HG03066 (cell line): ENCODE measurements at regions not wholly inside any gene's neighbourhood (a gene's known extent, or its start where the extent isn't known, plus 50 kb on each side); places are given as distances from the start of the nearest gene placed in this dataset.

Experiments
- ATAC-seq: cut with Tn5 transposase; IDR thresholded peaks from one replicate; pipeline ENCODE4 v1.9.1; 2021; ENCODE audit warnings: low read depth; ENCODE audit not compliant: unreplicated experiment

DNA sequence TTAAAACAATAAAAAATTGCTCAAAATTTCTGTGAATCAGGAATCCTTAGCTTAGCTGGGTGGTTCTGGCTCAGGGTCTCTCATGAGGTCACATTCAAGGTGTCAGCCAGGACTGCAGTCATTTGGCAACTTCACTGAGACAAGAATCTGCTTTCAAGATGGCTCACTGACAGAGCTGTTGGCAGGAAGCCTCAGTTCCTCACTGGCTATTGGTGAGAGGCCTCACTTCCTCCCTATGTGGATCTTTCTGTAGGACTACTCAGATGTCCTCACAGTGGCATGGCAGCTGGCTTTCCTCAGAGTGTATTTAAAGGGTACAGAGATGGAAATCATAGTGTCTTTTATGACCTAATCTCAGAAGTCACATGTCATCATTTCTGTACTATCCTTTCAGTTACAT, 785.7 kb downstream of the ADGRL2 start:
- ATAC-seq = no peak

DNA sequence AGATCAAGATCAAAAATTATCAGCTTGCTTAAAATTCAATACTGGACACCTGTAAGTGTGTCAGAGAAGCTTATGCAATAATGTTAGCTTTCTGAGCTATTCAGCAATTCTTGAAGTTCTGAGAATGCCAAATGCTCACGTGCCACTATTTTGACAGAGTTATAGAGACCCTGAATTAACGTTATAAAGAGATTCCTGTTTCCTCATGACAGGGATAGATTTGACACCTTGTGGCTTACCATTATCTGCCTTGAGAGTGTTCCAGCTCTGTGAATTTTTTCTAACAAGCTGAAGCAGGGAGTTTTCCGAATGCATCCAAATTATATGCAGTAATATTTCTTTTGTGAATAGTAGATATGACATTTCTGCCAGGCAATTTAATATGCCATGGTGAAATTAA, 781.6 kb downstream of the ADGRL2 start:
- ATAC-seq = no peak

DNA sequence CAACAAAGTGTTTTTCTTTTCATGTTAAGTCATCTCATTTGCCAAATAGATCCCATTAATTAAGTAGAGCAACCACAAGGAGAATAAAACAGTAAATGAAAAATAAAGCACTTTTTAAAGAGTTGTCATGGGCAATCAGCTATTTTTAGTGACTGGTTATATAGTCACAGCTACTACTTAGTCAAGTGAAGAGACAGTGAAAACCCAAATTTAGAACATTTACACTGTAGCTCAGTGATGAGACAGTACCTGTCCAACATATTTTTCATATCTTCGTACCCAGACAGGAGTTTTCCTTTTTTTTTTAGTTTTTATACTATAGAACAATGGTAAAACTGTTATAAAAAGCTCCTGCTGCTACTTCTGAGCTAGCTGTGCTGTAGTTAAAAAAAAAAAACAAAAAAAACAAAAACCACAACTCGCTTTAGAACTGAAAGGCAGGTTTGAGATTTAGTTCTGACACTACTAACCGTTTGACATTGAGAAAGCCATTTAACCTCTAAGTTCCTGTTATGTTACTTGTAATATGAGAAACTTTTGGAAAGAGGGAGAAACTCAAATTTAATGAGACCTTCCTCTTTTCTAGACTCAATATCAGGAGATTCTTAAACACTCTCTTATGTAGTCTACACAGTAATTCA, 777.5 kb downstream of the ADGRL2 start:
- ATAC-seq = no peak

DNA sequence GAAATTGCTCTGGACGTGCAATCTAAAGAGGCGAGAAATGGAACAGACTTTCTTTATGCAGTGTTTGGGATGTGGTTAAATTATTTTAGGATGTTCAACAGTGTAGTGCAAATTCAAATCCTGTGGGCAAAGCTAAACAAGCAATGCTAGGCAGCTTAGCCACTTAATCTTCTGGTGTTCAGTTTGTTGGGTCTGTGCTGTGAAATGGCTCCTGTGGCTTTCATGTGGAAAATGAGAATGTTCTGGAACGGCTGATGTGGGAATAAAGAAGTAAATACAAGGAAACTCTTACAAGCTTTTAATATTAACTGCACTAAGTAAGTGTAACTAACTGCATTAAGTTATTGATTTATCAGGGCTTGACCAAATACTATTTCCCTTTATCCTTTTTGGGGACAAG, 766.6 kb downstream of the ADGRL2 start:
- ATAC-seq = no peak

DNA sequence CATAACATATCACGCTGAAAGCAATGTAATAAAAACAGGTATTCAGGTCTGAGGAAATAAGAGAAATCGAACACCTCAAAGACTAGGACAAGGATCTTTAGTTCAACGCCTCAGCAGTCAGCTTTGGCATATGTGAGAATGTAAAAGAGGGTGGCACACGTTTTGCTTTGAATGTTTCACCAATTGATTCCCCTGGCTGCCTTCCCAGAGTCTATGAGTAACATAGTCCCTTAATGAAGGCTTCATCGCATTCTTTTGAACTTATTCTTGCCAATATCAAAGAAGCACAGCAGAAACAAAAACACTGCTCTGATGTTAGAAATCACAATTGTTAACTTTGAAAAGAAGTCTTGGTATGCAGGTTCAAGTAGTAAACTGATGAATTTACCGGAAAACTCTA, 764.8 kb downstream of the ADGRL2 start:
- ATAC-seq = no peak

DNA sequence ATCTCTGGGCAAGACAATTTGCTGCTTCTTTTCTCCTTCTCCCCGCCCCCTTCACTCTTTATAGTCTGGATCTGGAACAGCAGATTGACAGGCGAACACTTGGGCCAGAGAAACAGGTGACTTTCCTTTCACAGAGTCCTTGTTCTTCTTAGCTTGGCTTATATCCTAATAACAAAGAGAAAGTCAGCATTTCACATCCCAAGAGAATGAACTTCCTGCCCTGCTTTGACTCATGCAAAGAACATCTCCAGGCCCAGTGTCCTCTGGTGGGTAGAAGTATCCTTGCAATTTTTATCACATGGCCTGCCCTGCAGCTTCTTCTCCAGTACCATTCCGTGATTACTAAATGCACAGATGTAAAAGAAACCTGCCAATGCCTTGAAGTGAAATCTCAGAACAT, 764.4 kb downstream of the ADGRL2 start:
- no peak for ATAC-seq

DNA sequence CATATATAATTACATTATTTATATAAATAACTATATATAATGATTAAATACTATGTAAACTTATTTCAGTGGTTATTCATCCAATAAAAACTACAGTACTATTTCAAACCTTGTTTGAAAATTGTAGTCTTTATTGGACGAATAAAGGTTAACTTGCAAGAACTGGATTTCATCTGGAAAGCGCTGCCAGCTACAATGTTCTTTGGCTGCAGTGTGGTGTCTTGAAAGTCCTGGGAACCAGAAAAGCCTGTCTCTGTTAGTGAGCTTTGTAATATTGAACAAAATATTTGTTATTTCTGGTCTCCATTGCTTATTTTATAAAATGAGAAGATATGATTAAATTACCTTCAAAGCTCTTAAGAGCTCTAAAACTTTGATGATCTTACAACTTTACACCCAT, 763.6 kb downstream of the ADGRL2 start:
- no peak for ATAC-seq

DNA sequence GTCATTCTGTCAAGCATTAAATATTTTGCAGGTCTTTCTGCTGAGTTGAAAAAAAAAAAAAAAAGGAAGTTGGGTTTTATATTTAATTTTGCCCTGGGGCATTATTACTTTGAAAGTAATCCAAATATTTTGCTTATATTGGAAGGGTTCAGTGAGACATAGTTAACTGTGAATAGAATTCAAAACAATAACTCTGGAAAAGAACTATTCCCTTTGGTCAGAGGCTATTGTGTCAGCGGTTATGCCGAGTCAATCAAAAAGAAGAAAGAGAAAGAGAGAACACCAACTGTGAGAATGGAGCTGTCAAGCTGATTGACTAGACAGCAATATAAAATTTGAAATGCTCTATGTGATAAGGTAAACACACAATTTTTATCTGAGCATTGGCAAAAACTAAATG, 761.7 kb downstream of the ADGRL2 start:
- ATAC-seq = no peak

DNA sequence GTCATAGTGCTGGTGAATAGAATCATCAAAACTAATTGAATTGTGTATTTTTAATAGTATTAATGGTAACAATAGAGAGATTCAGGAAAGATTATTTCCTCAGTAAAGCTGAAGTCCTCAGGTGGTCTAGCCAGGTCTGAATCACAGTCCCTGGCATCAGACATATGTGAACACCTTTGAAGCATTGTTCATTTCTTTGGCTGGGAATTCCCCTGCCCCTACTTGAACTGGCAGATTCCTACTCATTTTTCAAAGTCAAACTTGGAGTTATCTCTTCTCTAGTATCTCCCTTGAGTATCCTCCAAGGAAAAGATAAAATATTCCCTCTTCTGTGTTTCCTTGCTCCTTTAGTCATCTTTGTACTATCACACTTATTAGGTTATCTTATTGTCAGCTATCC, 759.8 kb downstream of the ADGRL2 start:
- ATAC-seq = no peak

DNA sequence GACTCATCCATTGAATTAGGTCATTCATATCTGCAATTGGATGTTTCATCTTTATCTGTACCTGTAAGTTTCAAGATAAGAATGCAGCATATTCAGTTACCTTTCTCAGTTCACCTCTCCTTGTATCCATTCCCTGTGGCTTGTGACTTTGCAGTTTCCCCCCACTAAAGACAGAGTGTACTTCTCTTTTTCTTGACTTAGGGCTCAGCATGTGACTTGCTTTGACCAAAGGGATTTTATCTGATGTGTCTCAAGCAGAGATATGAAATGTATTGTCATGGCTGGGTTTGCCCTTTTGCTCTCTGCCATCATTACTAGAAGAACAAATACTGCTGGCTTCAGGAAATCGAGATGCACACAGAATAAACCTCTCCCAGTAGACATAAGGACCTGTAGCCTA, 754.8 kb downstream of the ADGRL2 start:
- ATAC-seq = no peak

DNA sequence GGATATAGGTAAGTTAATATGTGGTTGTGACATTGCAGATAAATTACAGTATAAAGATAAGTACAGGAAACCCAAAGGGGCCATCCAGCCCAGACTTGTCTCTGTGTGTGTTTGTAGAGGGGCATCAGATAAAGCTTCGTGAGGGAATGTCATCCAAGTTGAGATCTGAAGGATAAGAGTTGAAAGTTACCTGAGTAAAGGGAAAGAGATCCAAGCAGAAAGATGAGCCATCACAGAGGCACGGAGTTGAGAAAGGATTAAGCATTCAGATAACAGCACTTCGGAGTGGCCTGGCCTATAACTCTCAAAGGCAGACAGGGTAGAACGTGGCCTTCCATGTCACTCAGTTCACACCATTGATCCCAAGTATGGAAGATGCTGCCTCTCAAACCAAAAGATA, 749.1 kb downstream of the ADGRL2 start:
- ATAC-seq = no peak

DNA sequence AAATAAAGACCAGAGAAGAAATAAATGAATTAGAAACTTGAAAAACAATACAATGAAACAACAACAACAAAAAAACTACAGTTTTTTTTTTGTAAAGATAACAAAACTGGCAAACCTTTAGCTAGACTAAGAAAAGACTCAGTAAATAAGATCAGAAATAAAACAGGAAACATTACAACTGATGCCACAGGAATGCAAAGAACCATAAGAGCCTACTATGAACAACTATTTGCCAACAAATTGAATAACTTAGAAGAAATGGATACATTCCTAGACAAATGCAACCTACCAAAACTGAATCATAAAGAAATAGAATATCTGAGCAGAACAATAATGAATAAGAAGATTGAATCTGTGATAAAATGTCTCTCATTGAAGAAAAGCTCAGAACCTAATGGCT, 742.0 kb downstream of the ADGRL2 start:
- no peak for ATAC-seq

DNA sequence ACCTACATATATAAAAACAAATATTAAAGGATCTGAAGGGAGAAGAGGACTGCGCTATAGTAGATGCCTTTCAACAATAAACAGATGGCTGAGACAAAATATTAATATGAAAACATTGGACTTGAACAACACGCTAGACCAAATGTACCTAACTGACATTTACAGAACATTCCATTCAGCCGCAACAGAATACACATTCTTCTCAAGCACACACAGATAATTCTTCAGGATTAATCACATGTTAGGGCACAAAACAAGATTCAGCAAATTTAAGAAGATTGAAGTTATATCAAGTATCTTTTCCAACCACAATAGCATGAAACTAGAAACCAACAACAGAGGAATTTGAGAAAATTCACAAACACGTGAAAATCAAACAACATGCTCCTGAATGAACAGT, 741.4 kb downstream of the ADGRL2 start:
- ATAC-seq = no peak

DNA sequence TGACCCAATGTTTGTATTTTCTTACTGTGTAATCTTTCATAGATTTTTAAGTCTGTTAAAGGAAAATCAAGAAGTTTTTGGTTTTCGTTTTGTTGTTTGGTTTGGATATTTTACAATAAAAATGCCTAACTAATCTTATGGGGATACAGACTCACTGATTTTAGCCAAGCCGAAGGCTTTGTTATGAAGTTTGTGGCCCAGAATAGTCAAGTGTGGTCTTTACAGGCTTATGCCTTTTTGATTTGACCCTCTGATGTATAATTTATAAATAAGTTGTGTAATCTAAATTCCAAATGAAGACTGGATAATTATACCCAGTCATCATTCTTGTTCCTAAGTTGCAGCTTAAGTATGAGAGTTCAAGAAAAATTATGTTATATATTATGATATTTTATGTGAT, 739.3 kb downstream of the ADGRL2 start:
- no peak for ATAC-seq

DNA sequence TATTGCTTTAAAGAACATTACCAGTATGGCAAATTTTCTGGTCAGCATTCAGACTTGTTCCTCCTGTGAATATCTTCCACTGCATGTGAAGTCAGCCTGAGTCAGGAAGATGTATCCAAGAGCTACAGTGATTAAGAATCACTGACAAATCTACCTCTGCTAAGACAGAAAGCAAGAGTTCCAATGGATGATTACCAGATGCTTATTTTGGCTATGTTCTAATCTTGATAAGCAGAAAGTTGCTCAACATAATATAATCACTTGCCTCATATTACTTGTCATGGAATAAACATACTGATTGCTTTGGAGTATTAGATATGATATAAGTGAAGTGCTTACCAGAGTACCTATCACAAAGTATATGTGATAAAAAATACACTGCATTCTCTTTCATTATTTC, 738.1 kb downstream of the ADGRL2 start:
- no peak for ATAC-seq

DNA sequence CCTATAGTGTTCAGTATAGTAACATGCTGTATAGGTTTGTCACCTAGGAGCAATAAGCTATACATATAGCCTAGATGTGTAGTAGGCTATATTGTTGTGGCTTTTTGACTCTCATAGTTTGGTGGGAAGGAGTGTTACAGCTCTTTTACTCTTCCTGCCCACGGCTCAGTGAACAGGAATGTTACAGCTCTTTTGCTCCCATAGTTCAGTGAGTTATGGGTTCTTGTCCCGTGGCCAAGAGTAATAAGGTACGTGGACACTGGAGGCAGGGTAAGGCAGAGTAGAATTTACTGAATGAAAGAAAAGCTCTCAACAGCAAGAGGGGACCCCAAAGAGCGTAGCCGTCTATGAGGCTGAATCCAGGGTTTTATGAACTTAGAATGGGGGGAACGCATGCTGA, 734.3 kb downstream of the ADGRL2 start:
- ATAC-seq = no peak

DNA sequence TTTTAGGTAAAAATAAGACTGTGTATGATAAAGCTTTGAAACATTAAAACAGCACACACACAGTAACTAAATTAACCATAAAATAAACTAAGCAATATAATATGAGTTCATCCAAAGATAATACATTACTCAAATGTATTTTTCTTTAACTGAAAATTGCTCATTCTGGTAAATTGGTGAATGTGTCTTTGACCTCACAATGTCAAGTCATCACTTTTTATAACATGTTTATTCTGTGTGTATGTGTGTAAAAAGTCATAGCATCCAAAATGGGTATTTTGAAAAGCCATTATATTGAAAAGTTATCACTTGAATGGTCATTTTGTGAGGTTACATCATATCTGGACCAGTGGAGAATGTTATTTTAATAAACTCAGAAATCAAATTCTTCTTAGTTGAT, 724.6 kb downstream of the ADGRL2 start:
- no peak for ATAC-seq

DNA sequence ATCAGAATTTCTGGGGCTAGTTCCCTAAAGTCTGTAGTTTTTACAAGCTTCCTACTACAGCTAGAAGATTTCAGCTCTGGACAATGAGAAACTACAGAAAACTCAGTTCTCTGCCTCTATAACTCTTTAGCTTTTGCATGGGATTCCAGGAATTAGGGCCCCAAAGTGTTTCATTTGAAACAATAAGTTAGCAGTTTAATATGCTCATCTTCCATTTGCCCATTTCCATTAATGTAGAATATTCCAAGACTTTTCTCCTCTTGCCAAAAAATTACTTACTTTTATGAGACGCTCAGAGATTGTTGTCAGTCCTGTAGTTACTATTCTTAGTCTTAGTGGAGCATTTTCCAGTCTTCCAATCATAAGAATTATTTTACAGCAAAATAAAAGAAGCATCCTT, 719.9 kb downstream of the ADGRL2 start:
- no peak for ATAC-seq

DNA sequence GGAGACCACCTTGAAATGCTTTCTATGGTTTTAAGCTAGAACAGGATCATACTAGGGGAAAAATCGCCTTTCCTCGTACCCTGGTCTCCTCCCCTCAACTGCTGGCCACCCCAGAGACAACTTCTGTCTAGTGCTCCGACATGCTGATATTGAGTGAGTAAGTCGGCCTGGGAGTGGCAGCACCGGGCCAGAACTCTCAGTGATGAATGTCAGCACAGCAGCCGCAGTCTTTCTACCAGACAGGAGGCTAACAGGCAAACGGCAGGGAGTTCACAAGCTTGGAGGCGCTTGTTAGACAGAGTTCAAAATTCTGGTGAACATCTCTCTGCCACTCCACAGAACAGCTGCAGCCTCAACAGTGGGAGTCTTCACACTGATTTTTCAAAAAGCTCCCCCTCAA, 716.9 kb downstream of the ADGRL2 start:
- ATAC-seq = no peak

DNA sequence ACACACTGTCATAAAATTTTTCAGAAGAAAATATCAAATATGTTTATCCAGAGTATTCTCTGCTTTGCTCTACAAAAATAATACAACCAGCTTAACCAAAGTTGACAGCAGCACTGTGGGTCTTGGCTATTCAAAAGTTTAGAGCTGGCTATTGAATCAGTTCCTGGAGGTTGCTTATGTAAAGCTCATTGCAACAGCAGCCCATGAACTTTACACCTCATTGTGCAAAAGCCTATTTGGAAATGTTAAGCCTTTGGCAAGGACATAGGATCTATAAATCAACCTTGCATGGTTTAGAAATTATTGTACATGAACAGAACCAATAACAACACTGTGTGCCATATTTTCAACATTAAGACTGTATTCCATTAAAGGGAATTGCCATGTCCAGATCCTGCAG, 714.9 kb downstream of the ADGRL2 start:
- no peak for ATAC-seq

DNA sequence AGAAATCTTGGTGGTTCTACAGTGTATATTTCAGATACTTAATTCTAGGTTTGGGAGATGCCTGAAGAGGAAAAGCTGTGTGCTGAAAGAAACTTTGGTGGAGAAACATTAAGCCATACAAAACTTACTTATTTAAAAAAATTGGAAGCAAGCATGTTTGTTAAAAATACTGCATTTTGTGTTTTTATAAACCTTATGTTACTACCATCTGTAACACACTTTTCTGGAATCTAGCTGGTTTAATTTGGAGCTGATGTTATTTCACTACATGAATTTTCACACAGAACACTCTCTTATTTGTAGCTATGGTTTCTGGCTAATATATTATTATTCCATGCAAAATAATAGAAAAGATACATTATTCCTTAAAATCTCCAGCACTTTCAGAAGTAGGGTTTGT, 710.7 kb downstream of the ADGRL2 start:
- no peak for ATAC-seq

DNA sequence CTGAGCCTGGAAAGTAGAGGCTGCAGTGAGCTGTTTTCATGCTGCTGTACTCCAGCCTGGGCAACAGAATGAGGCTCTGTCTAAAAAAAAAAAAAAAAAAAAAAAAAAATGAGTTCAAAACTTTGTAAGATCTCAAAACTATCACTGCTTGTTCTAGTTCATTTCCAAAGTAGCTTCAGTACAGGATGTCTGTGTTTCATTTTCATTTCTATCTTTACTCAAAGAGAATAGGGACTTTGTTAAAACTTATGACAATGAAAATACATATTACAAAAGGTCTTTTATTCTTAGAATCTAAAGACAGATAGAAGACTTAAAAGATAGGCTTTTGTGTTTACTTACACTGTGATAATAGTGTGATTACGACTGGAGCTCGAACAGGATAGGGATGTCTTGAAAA, 709.7 kb downstream of the ADGRL2 start:
- ATAC-seq = no peak

DNA sequence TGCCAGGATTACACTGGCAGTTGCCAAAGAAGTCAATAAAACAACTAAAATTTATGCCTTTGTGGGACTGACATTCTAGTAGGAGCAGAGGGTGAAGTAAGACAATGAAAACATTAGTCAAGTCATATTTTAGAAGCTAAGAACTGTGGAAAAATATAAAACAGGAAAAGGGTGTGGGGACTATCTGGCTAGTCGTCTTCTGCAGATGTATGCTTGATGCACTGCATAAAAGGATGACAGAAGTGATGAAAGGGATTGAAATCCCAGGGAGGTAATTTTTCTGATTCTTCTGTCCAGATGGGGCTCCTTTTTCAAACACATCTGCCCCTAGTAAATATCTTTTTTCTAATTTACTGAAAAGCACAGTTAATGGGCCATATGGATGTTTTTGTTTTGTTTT, 706.3 kb downstream of the ADGRL2 start:
- ATAC-seq = no peak
